OCI-LY3 (cell line): ENCODE measurements at regions not wholly inside any gene's neighbourhood (a gene's known extent, or its start where the extent isn't known, plus 50 kb on each side); places are given as distances from the start of the nearest gene placed in this dataset.

Experiments
- CTCF ChIP-seq: fragments of 200-600, 300-600 bp; sonication (generic); IDR thresholded peaks from 2 replicates; pipeline ENCODE4 v1.5.1; 2014; ENCODE audit warnings: antibody characterized with exemption, low read length, low read depth
- EZH2phosphoT487 ChIP-seq: fragments of 200-600 bp; shearing (Covaris generic); IDR thresholded peaks from 2 replicates; pipeline ENCODE4 v1.6.1; 2018; ENCODE audit warnings: antibody characterized with exemption, mixed run types, low read depth

DNA sequence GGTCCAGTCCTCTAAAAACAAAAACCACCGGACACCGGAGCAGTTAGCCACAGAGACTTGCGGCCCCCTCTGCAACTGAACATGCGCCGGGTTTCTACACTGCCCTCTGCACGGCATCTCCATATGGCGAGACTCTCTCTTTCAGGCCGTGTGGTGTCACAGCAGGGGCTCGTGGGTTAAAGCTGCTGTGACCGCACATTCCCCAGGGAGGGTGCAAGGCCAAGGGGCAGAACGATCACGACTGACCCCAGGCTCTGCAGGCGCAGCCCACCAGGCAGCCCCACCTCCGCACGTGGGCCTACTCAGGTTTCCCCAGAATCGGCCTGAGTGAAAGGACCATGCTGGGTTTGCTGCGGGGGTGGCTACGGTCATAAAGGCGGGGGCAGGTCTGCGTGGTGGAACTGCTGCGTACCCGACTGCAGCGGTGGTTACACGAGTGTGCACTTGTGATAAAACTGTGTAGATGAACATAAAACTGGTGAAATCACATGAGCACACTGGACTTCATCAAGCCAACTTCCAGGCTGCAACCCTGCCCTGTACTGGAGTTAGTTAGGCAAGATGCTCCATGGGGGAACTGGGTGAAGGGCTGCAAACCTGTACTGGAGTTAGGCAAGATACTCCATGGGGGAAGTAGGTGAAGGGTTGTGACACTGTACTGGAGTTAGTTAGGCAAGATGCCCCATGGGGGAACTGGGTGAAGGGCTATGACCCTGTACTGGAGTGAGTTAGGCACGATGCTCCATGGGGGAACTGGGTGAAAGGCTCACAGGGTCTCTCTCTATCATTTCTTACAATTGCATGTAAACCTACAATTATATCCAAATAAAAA, 81.4 kb upstream of the PPP2R2D start:
- no peak for TF ChIP-seq CTCF
- TF ChIP-seq EZH2phosphoT487: no peak
